H9 (cell line): ENCODE measurements at regions not wholly inside any gene's neighbourhood (a gene's known extent, or its start where the extent isn't known, plus 50 kb on each side); places are given as distances from the start of the nearest gene placed in this dataset.

Experiments used
- DNase-seq: peaks from one replicate; pipeline ENCODE4 v3.0.0-alpha.2; 2017
- H2AFZ ChIP-seq: one replicate; pipeline ENCODE4 v1.6.1; 2013; ENCODE audit warnings: mild to moderate bottlenecking, low read length, control low read depth, moderate library complexity
- H2AK5ac ChIP-seq: 2 replicates; pipeline ENCODE4 v1.6.1; 2013; ENCODE audit warnings: low read length, control low read depth, mixed read lengths; ENCODE audit not compliant: insufficient read length
- H2BK120ac ChIP-seq: one replicate; pipeline ENCODE4 v1.6.1; 2013; ENCODE audit warnings: low read depth, mild to moderate bottlenecking, low read length, control low read depth, inconsistent platforms; ENCODE audit not compliant: poor library complexity, severe bottlenecking
- H2BK12ac ChIP-seq: 2 replicates; pipeline ENCODE4 v1.6.1; 2013; ENCODE audit warnings: low read length, control low read depth, mixed read lengths, low read depth; ENCODE audit not compliant: insufficient read length
- H2BK15ac ChIP-seq: 2 replicates; pipeline ENCODE4 v1.6.1; 2013; ENCODE audit warnings: low read depth, low read length, control low read depth
- H2BK20ac ChIP-seq: one replicate; pipeline ENCODE4 v1.6.1; 2013; ENCODE audit warnings: low read depth, mild to moderate bottlenecking, low read length, control low read depth, inconsistent platforms; ENCODE audit not compliant: poor library complexity, severe bottlenecking
- H2BK5ac ChIP-seq: 2 replicates; pipeline ENCODE4 v1.6.1; 2013; ENCODE audit warnings: low read length, control low read depth, mixed read lengths; ENCODE audit not compliant: insufficient read length
- H3K14ac ChIP-seq: 2 replicates; pipeline ENCODE4 v1.6.1; 2013; ENCODE audit warnings: low read length, control low read depth; ENCODE audit not compliant: insufficient read depth
- H3K18ac ChIP-seq: 2 replicates; pipeline ENCODE4 v1.6.1; 2013; ENCODE audit warnings: low read depth, mild to moderate bottlenecking, mixed read lengths, low read length, control low read depth; ENCODE audit not compliant: insufficient read length
- H3K23ac ChIP-seq: 2 replicates; pipeline ENCODE4 v1.6.1; 2013; ENCODE audit warnings: low read length, control low read depth, mixed read lengths, low read depth; ENCODE audit not compliant: insufficient read length
- H3K23me2 ChIP-seq: 2 replicates; pipeline ENCODE4 v1.6.1; 2013; ENCODE audit warnings: low read depth, mild to moderate bottlenecking, mixed read lengths, low read length, control low read depth; ENCODE audit not compliant: insufficient read length, poor library complexity, severe bottlenecking
- H3K27ac ChIP-seq: 2 replicates; pipeline ENCODE4 v1.5.1; 2013; ENCODE audit warnings: low read length, control low read depth, mixed read lengths, low read depth; ENCODE audit not compliant: insufficient read length
- H3K27me3 ChIP-seq: 2 replicates; pipeline ENCODE4 v1.6.1; 2013; ENCODE audit warnings: low read length, control low read depth, inconsistent platforms; ENCODE audit not compliant: insufficient read depth
- H3K4ac ChIP-seq: 2 replicates; pipeline ENCODE4 v1.6.1; 2013; ENCODE audit warnings: low read depth, mild to moderate bottlenecking, control low read depth, inconsistent platforms, low read length, moderate library complexity
- H3K4me1 ChIP-seq: 2 replicates; pipeline ENCODE4 v1.6.1; 2013; ENCODE audit warnings: low read length, control low read depth, inconsistent platforms; ENCODE audit not compliant: insufficient read depth
- H3K4me2 ChIP-seq: 2 replicates; pipeline ENCODE4 v1.6.1; 2013; ENCODE audit warnings: low read length, control low read depth, mixed read lengths; ENCODE audit not compliant: insufficient read length, insufficient read depth
- H3K56ac ChIP-seq: 2 replicates; pipeline ENCODE4 v1.6.1; 2013; ENCODE audit warnings: low read depth, mild to moderate bottlenecking, mixed read lengths, low read length, control low read depth; ENCODE audit not compliant: insufficient read length
- H3K79me1 ChIP-seq: 2 replicates; pipeline ENCODE4 v1.6.1; 2013; ENCODE audit warnings: low read depth, mild to moderate bottlenecking, moderate library complexity, low read length, control low read depth, inconsistent platforms; ENCODE audit not compliant: insufficient read depth, poor library complexity, severe bottlenecking
- H3K79me2 ChIP-seq: 2 replicates; pipeline ENCODE4 v1.6.1; 2013; ENCODE audit warnings: low read length, control low read depth, inconsistent platforms; ENCODE audit not compliant: insufficient read depth
- H3K9ac ChIP-seq: 2 replicates; pipeline ENCODE4 v1.6.1; 2013; ENCODE audit warnings: low read length, control low read depth, mixed read lengths; ENCODE audit not compliant: insufficient read length; ENCODE audit errors: extremely low read depth
- H3K9me3 ChIP-seq: one replicate; pipeline ENCODE4 v1.6.1; 2013; ENCODE audit warnings: low read depth, low read length, inconsistent platforms; ENCODE audit not compliant: control insufficient read depth
- H3T11ph ChIP-seq: one replicate; pipeline ENCODE4 v1.6.1; 2013; ENCODE audit warnings: mild to moderate bottlenecking, low read length, control low read depth, inconsistent platforms
- H4K20me1 ChIP-seq: one replicate; pipeline ENCODE4 v1.6.1; 2013; ENCODE audit not compliant: control insufficient read depth, insufficient read length, insufficient read depth
- H4K5ac ChIP-seq: 2 replicates; pipeline ENCODE4 v1.6.1; 2013; ENCODE audit warnings: low read depth, mild to moderate bottlenecking, mixed read lengths, low read length, control low read depth; ENCODE audit not compliant: insufficient read length
- H4K8ac ChIP-seq: replicated peaks from 2 replicates; pipeline ENCODE4 v1.6.1; 2013; ENCODE audit warnings: low read length, control low read depth, mixed read lengths, low read depth; ENCODE audit not compliant: insufficient read length
- H4K91ac ChIP-seq: 2 replicates; pipeline ENCODE4 v1.6.1; 2013; ENCODE audit warnings: low read depth, mild to moderate bottlenecking, moderate library complexity, mixed read lengths, low read length, control low read depth; ENCODE audit not compliant: insufficient read length
- H3K27ac Mint-ChIP-seq, 3 experiments: 2 replicates in 2 of 3; 3 replicates in 1 of 3; pipeline ENCODE4 v1.8.0; 2020 to 2021; ENCODE audit warnings: mixed read lengths in 3 of 3, mild to moderate bottlenecking in 1 of 3, moderate library complexity in 1 of 3
- H3K27me3 Mint-ChIP-seq: 2 replicates; pipeline ENCODE4 v1.8.0; 2021; ENCODE audit warnings: low read depth, mild to moderate bottlenecking, moderate library complexity, mixed read lengths
- H3K36me3 Mint-ChIP-seq, 3 experiments: 2 replicates in 2 of 3; 3 replicates in 1 of 3; pipeline ENCODE4 v1.8.0; 2020 to 2021; ENCODE audit warnings: low read depth in 3 of 3, mixed read lengths in 3 of 3; ENCODE audit not compliant: insufficient read depth in 1 of 3
- H3K4me1 Mint-ChIP-seq, 2 experiments: 2 replicates each; pipeline ENCODE4 v1.8.0; 2020; ENCODE audit warnings: mixed read lengths in 2 of 2
- H3K4me3 Mint-ChIP-seq, 2 experiments: 2 replicates in 1 of 2; 3 replicates in 1 of 2; pipeline ENCODE4 v1.8.0; 2020 to 2021; ENCODE audit warnings: mild to moderate bottlenecking in 2 of 2, mixed read lengths in 2 of 2, moderate library complexity in 1 of 2
- H3K9me3 Mint-ChIP-seq, 2 experiments: 2 replicates in 1 of 2; 3 replicates in 1 of 2; pipeline ENCODE4 v1.8.0; 2020; ENCODE audit warnings: mild to moderate bottlenecking in 2 of 2, mixed read lengths in 2 of 2, moderate library complexity in 1 of 2
- CTCF ChIP-seq: fragments of 200-600 bp; sonication (generic); conservative IDR thresholded peaks from 3 replicates; pipeline ENCODE4 v1.8.0; 2021; ENCODE audit warnings: antibody characterized with exemption, mild to moderate bottlenecking
- WGBS: extraction: QIAGEN DNeasy Blood & Tissue Kit; methylation state at CpG from one replicate; pipeline ENCODE4 v1.1.7; 2013; ENCODE audit warnings: missing lambda C conversion rate, low lambda C conversion rate, mixed read lengths; ENCODE audit not compliant: insufficient read length; ENCODE audit errors: extremely low coverage; 5-methylcytosine and 5-hydroxymethylcytosine counted together

GRCh38 chr3:161166051-161166450 lies 55.1 kb upstream of the NMD3 start:
- H3K56ac ChIP-seq = no peak overlapping the region
- no peak overlapping the region for H3K18ac ChIP-seq
- no peak overlapping the region for H2BK5ac ChIP-seq
- no peak overlapping the region for H3K4me2 ChIP-seq
- no peaks in the 10 kb centered on the region for H3K79me2 ChIP-seq
- H3T11ph ChIP-seq = no peak overlapping the region
- no peaks in the 10 kb centered on the region for H3K27me3 ChIP-seq
- no peak overlapping the region for H3K9ac ChIP-seq
- H2BK20ac ChIP-seq = no peak overlapping the region
- Mint-ChIP-seq H3K4me3 (no peak overlapping the region), H3K36me3 (peaks cover 0 to 5% (median 4%) of the 10 kb centered on the region in 3 experiments; a peak in 2 of 7 replicates), H3K27ac (no peak overlapping the region), H3K9me3 (peaks cover 4 to 7% of the 10 kb centered on the region in 2 experiments; a peak in 3 of 5 replicates), H3K4me1 (no peaks in the 10 kb centered on the region), H3K27me3 (no peaks in the 10 kb centered on the region)
- no peak for TF ChIP-seq CTCF
- H3K14ac ChIP-seq = no peak overlapping the region
- no peak for DNase-seq
- no peak overlapping the region for H4K8ac ChIP-seq
- no peak overlapping the region for H4K91ac ChIP-seq
- no peaks in the 10 kb centered on the region for H3K4me1 ChIP-seq
- H3K79me1 ChIP-seq = no peaks in the 10 kb centered on the region
- H4K20me1 ChIP-seq = no peaks in the 10 kb centered on the region
- no peaks in the 10 kb centered on the region for H3K23me2 ChIP-seq
- H4K5ac ChIP-seq = no peak overlapping the region
- no peak overlapping the region for H2AFZ ChIP-seq
- no CpG with 5 or more reads among the region's 4 CpGs for WGBS
- H3K4ac ChIP-seq = no peak overlapping the region
- H3K9me3 ChIP-seq = no peaks in the 10 kb centered on the region
- H2BK12ac ChIP-seq = no peak overlapping the region
- H2AK5ac ChIP-seq = no peak overlapping the region
- H3K27ac ChIP-seq = no peak overlapping the region
- no peak overlapping the region for H3K23ac ChIP-seq
- no peak overlapping the region for H2BK15ac ChIP-seq
- H2BK120ac ChIP-seq = no peak overlapping the region
